Keratinocyte (primary cell): ENCODE measurements at regions not wholly inside any gene's neighbourhood (a gene's known extent, or its start where the extent isn't known, plus 50 kb on each side); places are given as distances from the start of the nearest gene placed in this dataset.

ENCODE experiments used
- DNase-seq: peaks from one replicate; pipeline ENCODE4 v3.0.0-alpha.2; 2011; ENCODE audit warnings: low read depth, missing footprints, low spot score
- FAIRE-seq: peaks from 2 replicates; lab custom pipeline; 2011; peaks lifted over from hg19 to GRCh38; lab: Jason Lieb, UNC
- H2AFZ ChIP-seq: 2 replicates; pipeline ENCODE4 v1.6.0; 2012; ENCODE audit warnings: low read length, control low read depth, inconsistent platforms; ENCODE audit not compliant: control insufficient read depth
- H3K27ac ChIP-seq: 2 replicates; pipeline ENCODE4 v1.5.1; 2011; ENCODE audit warnings: low read length; ENCODE audit not compliant: control insufficient read depth, insufficient read depth
- H3K27me3 ChIP-seq: 3 replicates; pipeline ENCODE4 v1.6.0; 2011; ENCODE audit warnings: low read length; ENCODE audit not compliant: control insufficient read depth, insufficient read depth; ENCODE audit errors: extremely low read depth
- H3K36me3 ChIP-seq, 2 experiments: 2 replicates in 1 of 2; 3 replicates in 1 of 2; pipeline ENCODE4 v1.5.1; 2011; ENCODE audit warnings: low read length in 2 of 2, mild to moderate bottlenecking in 1 of 2; ENCODE audit not compliant: control insufficient read depth in 2 of 2, insufficient read depth in 2 of 2; ENCODE audit errors: extremely low read depth in 1 of 2
- H3K4me1 ChIP-seq: 3 replicates; pipeline ENCODE4 v1.5.1; 2011; ENCODE audit warnings: low read length; ENCODE audit not compliant: control insufficient read depth, insufficient read depth; ENCODE audit errors: extremely low read depth
- H3K4me2 ChIP-seq: 3 replicates; pipeline ENCODE4 v1.6.0; 2011; ENCODE audit warnings: low read depth, low read length; ENCODE audit not compliant: control insufficient read depth, insufficient read depth; ENCODE audit errors: extremely low read depth
- H3K4me3 ChIP-seq, 3 experiments: fragments of 200-600 bp in 1 of 3; sonication (generic) in 1 of 3; 2 replicates in 2 of 3; 3 replicates in 1 of 3; pipeline ENCODE4 v1.5.1; 2011 to 2016; ENCODE audit warnings: low read length in 3 of 3, mild to moderate bottlenecking in 3 of 3, control low read depth in 2 of 3, inconsistent platforms in 1 of 3, low read depth in 1 of 3, mixed read lengths in 1 of 3, mixed run types in 1 of 3, moderate library complexity in 1 of 3; ENCODE audit not compliant: control insufficient read depth in 2 of 3, insufficient read depth in 2 of 3; ENCODE audit errors: extremely low read depth in 1 of 3
- H3K79me2 ChIP-seq: 2 replicates; pipeline ENCODE4 v1.6.0; 2012; ENCODE audit warnings: low read length; ENCODE audit not compliant: control insufficient read depth, insufficient read depth
- H3K9ac ChIP-seq: 3 replicates; pipeline ENCODE4 v1.6.0; 2011; ENCODE audit warnings: low read length; ENCODE audit not compliant: control insufficient read depth, insufficient read depth; ENCODE audit errors: extremely low read depth
- H3K9me1 ChIP-seq: 3 replicates; pipeline ENCODE4 v1.6.0; 2011; ENCODE audit warnings: low read length; ENCODE audit not compliant: control insufficient read depth, insufficient read depth; ENCODE audit errors: extremely low read depth
- H3K9me3 ChIP-seq: 2 replicates; pipeline ENCODE4 v1.5.1; 2012; ENCODE audit warnings: low read depth, low read length; ENCODE audit not compliant: control insufficient read depth
- H4K20me1 ChIP-seq: 3 replicates; pipeline ENCODE4 v1.6.0; 2011; ENCODE audit warnings: low read length; ENCODE audit not compliant: control insufficient read depth, insufficient read depth; ENCODE audit errors: extremely low read depth
- EZH2 ChIP-seq: IDR thresholded peaks from one replicate; pipeline ENCODE4 v1.6.1; 2012; ENCODE audit warnings: inconsistent platforms, mild to moderate bottlenecking, low read length, moderate library complexity
- dilution Hi-C: fragments of 300-500 bp; cut with MboI; formaldehyde crosslinking; loops from one replicate; pipeline ENCODE4 v1.7.0; 2020; ENCODE audit warnings: low sequenced_read_pairs; ENCODE audit not compliant: extremely low pct_ligation_motif_present
- TF ChIP-seq, protein P1 (sequence below), 3 experiments: IDR thresholded peaks in 1 of 3; conservative IDR thresholded peaks in 1 of 3; optimal IDR thresholded peaks in 1 of 3; 2 replicates in 2 of 3; 3 replicates in 1 of 3; pipeline versions ENCODE3 to v1.5.1; 2011; ENCODE audit warnings: low read length in 3 of 3, mild to moderate bottlenecking in 3 of 3, moderate library complexity in 2 of 3, control low read depth in 1 of 3, inconsistent platforms in 1 of 3; ENCODE audit not compliant: insufficient read depth in 2 of 3; ENCODE audit errors: extremely low read depth in 1 of 3

DNA sequence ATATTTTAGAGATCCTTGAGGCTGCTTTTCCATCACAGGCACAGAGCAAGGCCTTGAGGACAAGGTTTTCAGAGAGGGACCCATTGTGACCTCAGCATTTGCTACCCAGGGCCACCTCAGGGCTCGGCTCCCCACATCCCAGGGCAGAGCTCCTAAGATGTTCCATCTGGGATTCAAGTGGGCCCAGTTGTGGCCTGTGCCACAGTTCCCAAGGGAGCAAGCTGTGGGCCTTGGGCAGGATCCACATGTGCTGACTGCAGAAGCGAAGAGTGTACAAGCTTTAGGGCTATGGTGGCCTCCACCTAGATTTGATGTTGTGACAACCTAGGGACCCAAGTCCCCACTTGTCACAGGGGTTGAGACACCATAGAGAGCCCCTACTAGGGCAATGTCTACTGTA is 608.1 kb downstream of the HACE1 start:
- DNase-seq = no peak
- Histone ChIP-seq H3K9me3 (no peaks in the 10 kb centered on the region), H3K9ac (no peak overlapping the region), H3K79me2 (no peaks in the 10 kb centered on the region), H3K4me3 (no peak overlapping the region), H3K27me3 (no peaks in the 10 kb centered on the region), H3K4me2 (no peak overlapping the region), H3K36me3 (no peaks in the 10 kb centered on the region), H3K9me1 (no peaks in the 10 kb centered on the region), H3K4me1 (peaks cover 10% of the 10 kb centered on the region), H3K27ac (no peak overlapping the region), H2AFZ (no peak overlapping the region), H4K20me1 (no peaks in the 10 kb centered on the region)
- FAIRE-seq = no peak
- no peak for TF ChIP-seq EZH2
- TF ChIP-seq, protein P1, sequence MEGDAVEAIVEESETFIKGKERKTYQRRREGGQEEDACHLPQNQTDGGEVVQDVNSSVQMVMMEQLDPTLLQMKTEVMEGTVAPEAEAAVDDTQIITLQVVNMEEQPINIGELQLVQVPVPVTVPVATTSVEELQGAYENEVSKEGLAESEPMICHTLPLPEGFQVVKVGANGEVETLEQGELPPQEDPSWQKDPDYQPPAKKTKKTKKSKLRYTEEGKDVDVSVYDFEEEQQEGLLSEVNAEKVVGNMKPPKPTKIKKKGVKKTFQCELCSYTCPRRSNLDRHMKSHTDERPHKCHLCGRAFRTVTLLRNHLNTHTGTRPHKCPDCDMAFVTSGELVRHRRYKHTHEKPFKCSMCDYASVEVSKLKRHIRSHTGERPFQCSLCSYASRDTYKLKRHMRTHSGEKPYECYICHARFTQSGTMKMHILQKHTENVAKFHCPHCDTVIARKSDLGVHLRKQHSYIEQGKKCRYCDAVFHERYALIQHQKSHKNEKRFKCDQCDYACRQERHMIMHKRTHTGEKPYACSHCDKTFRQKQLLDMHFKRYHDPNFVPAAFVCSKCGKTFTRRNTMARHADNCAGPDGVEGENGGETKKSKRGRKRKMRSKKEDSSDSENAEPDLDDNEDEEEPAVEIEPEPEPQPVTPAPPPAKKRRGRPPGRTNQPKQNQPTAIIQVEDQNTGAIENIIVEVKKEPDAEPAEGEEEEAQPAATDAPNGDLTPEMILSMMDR (optimal IDR thresholded peaks at IDR 0.05 in 1 of 3, IDR thresholded peaks at IDR 0.05 in 1 of 3, conservative IDR thresholded peaks at IDR 0.05 in 1 of 3; ENCODE audit: extremely low read depth in 1 of 3, insufficient read depth in 2 of 3, low read length in 3 of 3) = no peak
- dilution Hi-C loops = no loop called here

DNA sequence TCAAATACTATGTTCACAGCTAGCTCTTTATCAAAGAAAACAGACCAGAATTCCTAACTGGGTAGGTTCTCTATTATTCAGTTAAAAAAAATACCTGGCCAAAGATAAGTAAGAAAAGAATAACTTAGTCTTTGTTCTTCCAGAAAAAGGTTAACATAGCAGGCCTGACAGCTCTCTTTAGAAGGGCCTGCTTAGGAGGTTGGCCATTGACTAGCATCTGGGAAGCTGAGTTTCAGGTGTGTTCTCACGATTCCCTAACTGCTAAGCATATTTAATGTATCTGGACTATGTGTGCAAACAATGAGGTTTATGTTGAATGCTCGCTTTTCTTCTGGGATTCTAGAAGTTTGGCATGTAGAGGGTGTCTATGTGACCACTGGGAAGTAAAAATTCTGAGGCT is 618.9 kb downstream of the HACE1 start:
- Histone ChIP-seq H3K9me3 (no peaks in the 10 kb centered on the region), H3K36me3 (no peaks in the 10 kb centered on the region), H3K27ac (no peak overlapping the region), H3K4me1 (no peaks in the 10 kb centered on the region), H4K20me1 (no peaks in the 10 kb centered on the region), H3K4me2 (no peak overlapping the region), H3K4me3 (no peak overlapping the region), H3K27me3 (no peaks in the 10 kb centered on the region), H3K79me2 (no peaks in the 10 kb centered on the region), H3K9me1 (no peaks in the 10 kb centered on the region), H3K9ac (no peak overlapping the region), H2AFZ (no peak overlapping the region)
- dilution Hi-C loops = no loop called here
- FAIRE-seq = no peak
- TF ChIP-seq, protein P1 (optimal IDR thresholded peaks at IDR 0.05 in 1 of 3, IDR thresholded peaks at IDR 0.05 in 1 of 3, conservative IDR thresholded peaks at IDR 0.05 in 1 of 3; ENCODE audit: extremely low read depth in 1 of 3, insufficient read depth in 2 of 3, low read length in 3 of 3) = no peak
- TF ChIP-seq EZH2 = no peak
- DNase-seq = no peak
